ENCODE measurements at regions not wholly inside any gene's neighbourhood (a gene's known extent, or its start where the extent isn't known, plus 50 kb on each side); places are given as distances from the start of the nearest gene placed in this dataset.

DNA sequence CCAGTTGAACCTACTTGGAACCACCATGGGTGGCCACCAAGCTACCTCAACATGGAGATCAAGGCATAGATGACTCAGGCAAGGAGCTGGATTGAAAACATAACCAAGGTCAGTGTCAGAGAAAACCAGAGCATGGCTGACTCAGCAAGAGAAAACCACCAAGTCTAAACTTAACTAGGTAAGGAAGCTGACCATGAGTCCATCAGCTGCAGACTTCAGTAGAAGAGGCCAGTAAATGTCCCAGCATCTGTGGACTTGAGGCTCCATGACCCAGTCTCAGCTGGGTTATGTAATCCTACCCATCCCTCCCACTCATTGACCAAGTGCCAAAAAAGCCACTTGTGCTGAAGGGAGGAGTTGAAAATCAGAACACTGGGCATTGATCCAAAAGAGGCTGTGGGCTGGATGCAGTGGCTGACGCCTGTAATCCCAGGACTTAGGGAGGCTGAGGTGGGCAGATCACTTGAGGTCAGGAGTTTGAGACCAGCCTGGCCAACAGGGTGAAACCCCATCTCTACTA lies 93.7 kb upstream of the CBLN4 start:
- in situ Hi-C loops (cut with MboI; ENCODE audit: low pct_unique_long_range_greater_than_20kb, low sequenced_read_pairs, unreplicated experiment): no loop called here
- no peak for DNase-seq (ENCODE audit: low spot score)
- TF ChIP-seq, protein P1, sequence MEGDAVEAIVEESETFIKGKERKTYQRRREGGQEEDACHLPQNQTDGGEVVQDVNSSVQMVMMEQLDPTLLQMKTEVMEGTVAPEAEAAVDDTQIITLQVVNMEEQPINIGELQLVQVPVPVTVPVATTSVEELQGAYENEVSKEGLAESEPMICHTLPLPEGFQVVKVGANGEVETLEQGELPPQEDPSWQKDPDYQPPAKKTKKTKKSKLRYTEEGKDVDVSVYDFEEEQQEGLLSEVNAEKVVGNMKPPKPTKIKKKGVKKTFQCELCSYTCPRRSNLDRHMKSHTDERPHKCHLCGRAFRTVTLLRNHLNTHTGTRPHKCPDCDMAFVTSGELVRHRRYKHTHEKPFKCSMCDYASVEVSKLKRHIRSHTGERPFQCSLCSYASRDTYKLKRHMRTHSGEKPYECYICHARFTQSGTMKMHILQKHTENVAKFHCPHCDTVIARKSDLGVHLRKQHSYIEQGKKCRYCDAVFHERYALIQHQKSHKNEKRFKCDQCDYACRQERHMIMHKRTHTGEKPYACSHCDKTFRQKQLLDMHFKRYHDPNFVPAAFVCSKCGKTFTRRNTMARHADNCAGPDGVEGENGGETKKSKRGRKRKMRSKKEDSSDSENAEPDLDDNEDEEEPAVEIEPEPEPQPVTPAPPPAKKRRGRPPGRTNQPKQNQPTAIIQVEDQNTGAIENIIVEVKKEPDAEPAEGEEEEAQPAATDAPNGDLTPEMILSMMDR (IDR thresholded peaks at IDR 0.05; ENCODE audit: extremely low read depth, insufficient read depth, missing control alignments): no peak

GRCh38 chr20:56111961-56112730 lies 106.8 kb upstream of the CBLN4 start:
- DNase-seq (ENCODE audit: low spot score): no peak
- in situ Hi-C loops (cut with MboI; ENCODE audit: low pct_unique_long_range_greater_than_20kb, low sequenced_read_pairs, unreplicated experiment): no loop called here
- TF ChIP-seq, protein P1 (IDR thresholded peaks at IDR 0.05; ENCODE audit: extremely low read depth, insufficient read depth, missing control alignments): no peak

DNA sequence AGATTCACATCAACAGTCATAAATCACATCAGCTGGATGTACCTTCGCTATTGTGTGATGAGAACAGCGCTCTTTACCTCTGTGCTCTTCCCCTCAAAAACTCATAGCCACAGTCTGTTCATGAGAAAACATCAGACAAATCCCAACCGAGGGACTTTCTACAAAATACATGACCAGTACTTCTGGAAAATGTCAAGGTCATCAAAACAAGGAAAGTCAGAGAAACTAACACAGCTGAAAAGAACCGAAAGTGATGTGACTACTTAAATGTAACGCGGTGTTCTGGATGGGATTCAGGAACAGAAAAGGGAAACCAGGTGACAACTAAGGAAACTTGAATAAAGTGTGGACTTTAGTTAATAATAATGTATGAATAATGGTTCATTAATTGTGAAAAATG lies 112.0 kb upstream of the CBLN4 start:
- no peak for DNase-seq (ENCODE audit: low spot score)
- in situ Hi-C loops (cut with MboI; ENCODE audit: low pct_unique_long_range_greater_than_20kb, low sequenced_read_pairs, unreplicated experiment): no loop called here
- TF ChIP-seq, protein P1 (IDR thresholded peaks at IDR 0.05; ENCODE audit: extremely low read depth, insufficient read depth, missing control alignments): no peak

- in situ Hi-C loops (cut with MboI; ENCODE audit: low pct_unique_long_range_greater_than_20kb, low sequenced_read_pairs, unreplicated experiment): no loop called here
- no peak for DNase-seq (ENCODE audit: low spot score)
- TF ChIP-seq, protein P1 (IDR thresholded peaks at IDR 0.05; ENCODE audit: extremely low read depth, insufficient read depth, missing control alignments): no peak
Measured at GRCh38 chr20:56121850-56122249, 116.5 kb upstream of the CBLN4 start.

DNA sequence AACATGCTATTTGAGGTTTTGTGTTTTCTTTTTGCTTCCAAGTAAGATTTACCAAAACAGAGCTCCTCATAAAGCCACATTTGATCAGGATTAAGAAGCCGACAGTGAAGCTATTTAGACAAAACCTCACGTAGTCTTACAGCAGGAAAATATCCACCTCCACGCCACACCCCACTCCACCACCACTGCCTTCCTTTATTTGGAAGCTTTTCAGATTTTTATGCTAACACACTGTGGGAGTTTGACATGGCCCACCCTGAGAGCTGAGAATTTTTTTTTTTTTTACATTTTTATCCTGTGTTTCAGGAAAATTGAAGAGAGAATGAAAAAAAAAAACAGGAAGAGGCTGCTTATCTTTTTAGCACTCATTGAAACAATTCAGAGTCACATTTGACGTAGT lies 104.8 kb upstream of the MC3R start:
- in situ Hi-C loops (cut with MboI; ENCODE audit: low pct_unique_long_range_greater_than_20kb, low sequenced_read_pairs, unreplicated experiment): no loop called here
- TF ChIP-seq, protein P1 (IDR thresholded peaks at IDR 0.05; ENCODE audit: extremely low read depth, insufficient read depth, missing control alignments): no peak
- no peak for DNase-seq (ENCODE audit: low spot score)

DNA sequence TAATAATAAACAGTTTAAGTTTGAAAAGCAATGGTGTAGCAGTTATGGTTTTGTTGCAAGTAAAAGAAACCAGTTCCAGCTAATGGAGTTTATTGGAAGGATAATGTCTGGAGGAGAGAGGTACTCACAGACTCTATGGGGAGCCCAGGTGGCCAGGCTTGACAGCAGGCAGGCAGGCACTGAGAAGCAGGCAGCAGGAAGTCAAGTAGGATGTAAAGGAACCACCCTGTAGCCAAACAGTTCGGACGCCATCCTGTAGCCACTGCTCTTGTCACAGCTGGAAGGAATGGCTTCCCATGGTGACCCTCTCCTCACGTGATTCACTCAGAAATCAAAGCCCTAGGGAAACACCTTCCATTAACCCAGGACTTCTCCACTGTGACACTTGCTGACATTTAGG lies 96.7 kb upstream of the MC3R start:
- TF ChIP-seq, protein P1 (IDR thresholded peaks at IDR 0.05; ENCODE audit: extremely low read depth, insufficient read depth, missing control alignments): no peak
- in situ Hi-C loops (cut with MboI; ENCODE audit: low pct_unique_long_range_greater_than_20kb, low sequenced_read_pairs, unreplicated experiment): no loop called here
- DNase-seq (ENCODE audit: low spot score): no peak

Measured in GM13977 (cell line).